ENCODE measurements at regions not wholly inside any gene's neighbourhood (a gene's known extent, or its start where the extent isn't known, plus 50 kb on each side); places are given as distances from the start of the nearest gene placed in this dataset.

DNA sequence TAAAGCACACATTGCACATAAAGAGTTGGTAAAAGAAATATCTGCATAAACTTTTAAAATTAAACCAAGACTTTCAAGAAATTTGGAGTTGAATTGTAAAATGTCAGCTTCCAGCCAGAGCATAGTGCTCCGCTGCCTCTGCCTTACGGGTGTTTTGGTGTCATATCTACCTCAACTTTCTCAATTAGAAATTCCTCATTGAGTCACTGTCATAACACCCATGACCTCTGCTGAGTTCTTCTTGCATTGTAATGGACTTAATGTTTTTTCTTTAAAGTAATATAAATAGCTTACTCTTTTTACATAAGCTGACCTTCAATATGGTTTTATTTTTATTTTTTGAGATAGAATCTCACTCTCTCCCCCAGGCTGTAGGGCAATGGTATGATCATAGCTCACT lies 551.0 kb upstream of the NBEA start:
- ChIA-PET CTCF (no interaction called here), POLR2A (no interaction called here)
- Histone ChIP-seq H3K36me3 (ENCODE audit: insufficient read depth, low read length) (no peaks in the 10 kb centered on the region), H3K9me3 (ENCODE audit: control insufficient read depth in 1 of 2, insufficient read depth in 1 of 2, low read length in 2 of 2) (peaks cover 4 to 14% of the 10 kb centered on the region in 2 experiments), H3K27me3 (ENCODE audit: control insufficient read depth in 1 of 2, insufficient read depth in 2 of 2, low read length in 2 of 2) (no peaks in the 10 kb centered on the region), H3K27ac (ENCODE audit: low read depth in 1 of 2, low read length in 2 of 2) (no peak overlapping the region), H3K4me3 (ENCODE audit: low read length) (no peak overlapping the region), H3K4me1 (ENCODE audit: insufficient read depth, low read length) (no peaks in the 10 kb centered on the region)
- intact Hi-C loops (cut with DNase I, micrococcal nuclease): no loop called here
- Mint-ChIP-seq H3K4me1 (ENCODE audit: low read depth) (no peaks in the 10 kb centered on the region), H3K4me3 (no peak overlapping the region), H3K36me3 (ENCODE audit: low read depth) (no peaks in the 10 kb centered on the region), H3K27ac (no peak overlapping the region), H3K27me3 (no peaks in the 10 kb centered on the region), H3K9me3 (peaks cover 4% of the 10 kb centered on the region)
- no peak for DNase-seq
- TF ChIP-seq, protein P1, sequence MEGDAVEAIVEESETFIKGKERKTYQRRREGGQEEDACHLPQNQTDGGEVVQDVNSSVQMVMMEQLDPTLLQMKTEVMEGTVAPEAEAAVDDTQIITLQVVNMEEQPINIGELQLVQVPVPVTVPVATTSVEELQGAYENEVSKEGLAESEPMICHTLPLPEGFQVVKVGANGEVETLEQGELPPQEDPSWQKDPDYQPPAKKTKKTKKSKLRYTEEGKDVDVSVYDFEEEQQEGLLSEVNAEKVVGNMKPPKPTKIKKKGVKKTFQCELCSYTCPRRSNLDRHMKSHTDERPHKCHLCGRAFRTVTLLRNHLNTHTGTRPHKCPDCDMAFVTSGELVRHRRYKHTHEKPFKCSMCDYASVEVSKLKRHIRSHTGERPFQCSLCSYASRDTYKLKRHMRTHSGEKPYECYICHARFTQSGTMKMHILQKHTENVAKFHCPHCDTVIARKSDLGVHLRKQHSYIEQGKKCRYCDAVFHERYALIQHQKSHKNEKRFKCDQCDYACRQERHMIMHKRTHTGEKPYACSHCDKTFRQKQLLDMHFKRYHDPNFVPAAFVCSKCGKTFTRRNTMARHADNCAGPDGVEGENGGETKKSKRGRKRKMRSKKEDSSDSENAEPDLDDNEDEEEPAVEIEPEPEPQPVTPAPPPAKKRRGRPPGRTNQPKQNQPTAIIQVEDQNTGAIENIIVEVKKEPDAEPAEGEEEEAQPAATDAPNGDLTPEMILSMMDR (IDR thresholded peaks at IDR 0.05): no peak
- no peak for ATAC-seq (ENCODE audit: poor library complexity)

DNA sequence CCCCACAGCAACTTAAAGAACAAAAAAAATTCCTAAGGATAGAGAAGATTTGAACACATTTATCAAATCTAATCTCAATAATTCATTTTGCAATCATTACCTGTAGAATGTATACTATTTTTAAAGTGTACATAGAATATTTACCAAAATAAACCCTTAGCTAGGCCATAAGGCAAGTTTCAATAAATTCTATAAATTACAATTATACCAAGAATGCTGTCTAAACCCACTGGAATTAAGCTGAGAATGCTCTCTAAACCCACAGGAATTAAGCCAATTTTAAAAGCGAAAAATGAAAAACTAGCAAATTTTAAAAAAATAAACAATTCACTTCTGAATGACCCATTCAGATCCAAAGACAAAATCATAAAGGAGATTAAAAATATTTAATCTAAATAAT lies 540.4 kb upstream of the NBEA start:
- no peak overlapping the region for H3K4me3 ChIP-seq (ENCODE audit: low read length)
- ATAC-seq (ENCODE audit: poor library complexity) (no peak), DNase-seq (no peak)
- Mint-ChIP-seq H3K36me3 (ENCODE audit: low read depth) (no peaks in the 10 kb centered on the region), H3K9me3 (peaks cover 8% of the 10 kb centered on the region), H3K27me3 (no peaks in the 10 kb centered on the region), H3K4me3 (no peak overlapping the region), H3K4me1 (ENCODE audit: low read depth) (no peaks in the 10 kb centered on the region), H3K27ac (no peak overlapping the region)
- no peaks in the 10 kb centered on the region for H3K4me1 ChIP-seq (ENCODE audit: insufficient read depth, low read length)
- POLR2A ChIA-PET: no interaction called here
- intact Hi-C loops (cut with DNase I, micrococcal nuclease): no loop called here
- H3K27me3 ChIP-seq (ENCODE audit: control insufficient read depth in 1 of 2, insufficient read depth in 2 of 2, low read length in 2 of 2): no peaks in the 10 kb centered on the region
- no peak overlapping the region for H3K27ac ChIP-seq (ENCODE audit: low read depth in 1 of 2, low read length in 2 of 2)
- peaks cover 0 to 4% of the 10 kb centered on the region in 2 experiments for H3K9me3 ChIP-seq (ENCODE audit: control insufficient read depth in 1 of 2, insufficient read depth in 1 of 2, low read length in 2 of 2)
- TF ChIP-seq, protein P1 (IDR thresholded peaks at IDR 0.05): no peak
- CTCF ChIA-PET: no interaction called here
- H3K36me3 ChIP-seq (ENCODE audit: insufficient read depth, low read length): no peaks in the 10 kb centered on the region

DNA sequence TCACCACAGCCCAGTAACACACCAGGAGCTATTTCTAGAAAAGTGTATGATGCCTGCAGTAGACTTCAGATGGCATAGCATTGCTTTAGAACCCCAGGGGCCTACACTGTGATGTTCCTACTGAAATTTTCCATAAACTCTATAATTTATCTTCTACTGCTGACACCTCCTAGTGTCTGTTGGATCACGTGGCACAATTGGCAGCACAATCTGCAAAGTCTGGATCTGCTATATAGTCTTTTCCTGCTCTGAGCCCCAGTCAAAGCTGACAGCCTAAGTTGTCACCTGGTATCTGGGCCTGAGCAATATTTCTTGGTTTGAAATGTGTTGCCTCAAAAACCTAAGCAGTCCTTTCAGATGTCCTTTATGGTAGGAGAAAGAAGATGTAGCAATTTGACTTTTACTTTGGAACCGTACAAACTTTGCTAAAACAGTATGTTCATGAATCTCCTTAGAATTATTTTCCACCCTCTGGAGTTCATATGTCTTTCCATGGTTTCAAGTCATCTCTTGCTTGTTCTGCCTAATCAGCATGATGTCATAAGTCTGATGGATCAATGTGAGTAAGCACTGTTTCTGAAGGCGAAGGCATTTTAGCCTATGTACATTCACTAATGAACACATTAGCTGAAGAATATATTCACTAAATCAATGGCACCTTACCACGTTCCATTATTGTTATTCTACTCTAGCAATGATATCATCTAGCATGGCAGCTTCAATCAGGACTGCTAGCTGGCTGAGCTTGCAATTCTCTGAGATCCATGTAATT lies 536.5 kb upstream of the NBEA start:
- CTCF ChIA-PET: no interaction called here
- H3K36me3 ChIP-seq (ENCODE audit: insufficient read depth, low read length): no peaks in the 10 kb centered on the region
- no peak for ATAC-seq (ENCODE audit: poor library complexity)
- Mint-ChIP-seq H3K27me3 (no peaks in the 10 kb centered on the region), H3K4me1 (ENCODE audit: low read depth) (no peaks in the 10 kb centered on the region), H3K9me3 (peaks cover 5% of the 10 kb centered on the region), H3K4me3 (no peak overlapping the region), H3K27ac (no peak overlapping the region), H3K36me3 (ENCODE audit: low read depth) (no peaks in the 10 kb centered on the region)
- intact Hi-C loops (cut with DNase I, micrococcal nuclease): no loop called here
- POLR2A ChIA-PET: no interaction called here
- DNase-seq: no peak
- H3K4me3 ChIP-seq (ENCODE audit: low read length): no peak overlapping the region
- peaks cover 0 to 4% of the 10 kb centered on the region in 2 experiments for H3K9me3 ChIP-seq (ENCODE audit: control insufficient read depth in 1 of 2, insufficient read depth in 1 of 2, low read length in 2 of 2)
- TF ChIP-seq, protein P1 (IDR thresholded peaks at IDR 0.05): no peak
- H3K27ac ChIP-seq (ENCODE audit: low read depth in 1 of 2, low read length in 2 of 2): no peak overlapping the region
- no peaks in the 10 kb centered on the region for H3K4me1 ChIP-seq (ENCODE audit: insufficient read depth, low read length)
- H3K27me3 ChIP-seq (ENCODE audit: control insufficient read depth in 1 of 2, insufficient read depth in 2 of 2, low read length in 2 of 2): no peaks in the 10 kb centered on the region
